H1 (cell line): ENCODE measurements at regions not wholly inside any gene's neighbourhood (a gene's known extent, or its start where the extent isn't known, plus 50 kb on each side); places are given as distances from the start of the nearest gene placed in this dataset.

Source experiments
- CTCF ChIA-PET: fragments of 300-600 bp; sonication (Branson Sonifier 250); formaldehyde crosslinking; loops from one replicate; lab custom pipeline; 2021; ENCODE audit not compliant: partially characterized antibody; lab: Charles Lee
- POLR2A ChIA-PET: fragments of 300-600 bp; sonication (Branson Sonifier 250); formaldehyde crosslinking; loops from one replicate; lab custom pipeline; 2021; ENCODE audit warnings: inconsistent platforms; ENCODE audit not compliant: partially characterized antibody; lab: Charles Lee
- DNase-seq, 2 experiments: peaks; one replicate each; pipeline versions ENCODE4 v3.0.0 to v3.0.0-alpha.2; 2010 to 2022; ENCODE audit warnings: low spot score in 2 of 2, low read depth in 1 of 2, mixed read lengths in 1 of 2
- FAIRE-seq: peaks from 2 replicates; lab custom pipeline; 2011; peaks lifted over from hg19 to GRCh38; lab: Jason Lieb, UNC
- H2AFZ ChIP-seq: 2 replicates; pipeline ENCODE4 v1.8.1; 2012; ENCODE audit warnings: low read length, inconsistent platforms
- H2AK5ac ChIP-seq: 2 replicates; pipeline ENCODE4 v1.6.1; 2013; ENCODE audit warnings: low read depth, low read length
- H2BK120ac ChIP-seq: replicated peaks from 2 replicates; pipeline ENCODE3; 2013; ENCODE audit warnings: low read depth, low read length, inconsistent platforms
- H2BK12ac ChIP-seq: 2 replicates; pipeline ENCODE4 v1.6.1; 2013; ENCODE audit warnings: low read depth, low read length
- H2BK15ac ChIP-seq: 2 replicates; pipeline ENCODE4 v1.6.1; 2013; ENCODE audit warnings: low read length
- H2BK20ac ChIP-seq: 2 replicates; pipeline ENCODE4 v1.6.1; 2013; ENCODE audit warnings: low read length
- H2BK5ac ChIP-seq: 2 replicates; pipeline ENCODE4 v1.6.1; 2013; ENCODE audit warnings: low read depth, low read length
- H3K14ac ChIP-seq: 2 replicates; pipeline ENCODE4 v1.6.1; 2013; ENCODE audit warnings: inconsistent platforms; ENCODE audit not compliant: insufficient read length
- H3K18ac ChIP-seq: 2 replicates; pipeline ENCODE4 v1.6.1; 2013; ENCODE audit warnings: low read length; ENCODE audit errors: extremely low read depth
- H3K23ac ChIP-seq: 2 replicates; pipeline ENCODE4 v1.6.1; 2013; ENCODE audit warnings: inconsistent platforms; ENCODE audit not compliant: insufficient read length
- H3K23me2 ChIP-seq: 2 replicates; pipeline ENCODE4 v1.6.1; 2013; ENCODE audit warnings: low read depth, low read length
- H3K27ac ChIP-seq: 2 replicates; pipeline ENCODE4 v1.6.1; 2011; ENCODE audit warnings: low read depth, low read length, inconsistent platforms
- H3K27me3 ChIP-seq, 4 experiments: replicated peaks in 1 of 4; 1 replicate in 1 of 4; 2 replicates in 3 of 4; pipeline versions ENCODE4 v1.6.1 to v1.8.1; 2011 to 2013; ENCODE audit warnings: low read length in 3 of 4, mild to moderate bottlenecking in 3 of 4, inconsistent platforms in 2 of 4, mixed read lengths in 2 of 4, moderate library complexity in 1 of 4; ENCODE audit not compliant: control insufficient read depth in 3 of 4, insufficient read depth in 3 of 4; ENCODE audit errors: extremely low read depth in 1 of 4
- H3K36me3 ChIP-seq, 4 experiments: 2 replicates each; pipeline versions ENCODE4 v1.6.1 to v1.8.1; 2011 to 2013; ENCODE audit warnings: mild to moderate bottlenecking in 4 of 4, low read length in 3 of 4, moderate library complexity in 2 of 4, control low read depth in 1 of 4, inconsistent platforms in 1 of 4; ENCODE audit not compliant: insufficient read depth in 4 of 4, control insufficient read depth in 2 of 4
- H3K4ac ChIP-seq: replicated peaks from 2 replicates; pipeline ENCODE3; 2013; ENCODE audit warnings: low read length, low read depth, mixed read lengths, inconsistent platforms; ENCODE audit not compliant: insufficient read length
- H3K4me1 ChIP-seq, 4 experiments: replicated peaks in 1 of 4; 1 replicate in 1 of 4; 2 replicates in 3 of 4; pipeline versions ENCODE4 v1.6.1 to v1.8.1; 2011 to 2013; ENCODE audit warnings: low read length in 3 of 4, inconsistent platforms in 2 of 4, mixed read lengths in 1 of 4; ENCODE audit not compliant: insufficient read depth in 4 of 4, control insufficient read depth in 3 of 4
- H3K4me2 ChIP-seq, 2 experiments: 2 replicates each; pipeline versions ENCODE4 v1.6.1 to v1.8.1; 2011 to 2013; ENCODE audit warnings: low read depth in 2 of 2, low read length in 2 of 2, control low read depth in 1 of 2, inconsistent platforms in 1 of 2, mild to moderate bottlenecking in 1 of 2; ENCODE audit not compliant: insufficient read depth in 1 of 2
- H3K4me3 ChIP-seq, 4 experiments: fragments of 200-600, 300-600 bp in 1 of 4; sonication (generic), shearing (Covaris generic), sonication (Bioruptor Twin) in 1 of 4; 2 replicates each; pipeline versions ENCODE4 v1.5.1 to v1.8.1; 2011 to 2016; ENCODE audit warnings: low read length in 4 of 4, low read depth in 3 of 4, control low read depth in 2 of 4, inconsistent platforms in 2 of 4, mild to moderate bottlenecking in 2 of 4, mixed read lengths in 1 of 4, moderate library complexity in 1 of 4; ENCODE audit not compliant: insufficient read depth in 2 of 4; ENCODE audit errors: extremely low read depth in 1 of 4
- H3K56ac ChIP-seq: replicated peaks from 2 replicates; pipeline ENCODE3; 2013; ENCODE audit warnings: low read depth, mild to moderate bottlenecking, mixed read lengths, low read length, inconsistent platforms; ENCODE audit not compliant: insufficient read length
- H3K79me1 ChIP-seq: 2 replicates; pipeline ENCODE4 v1.6.1; 2013; ENCODE audit warnings: low read depth, low read length, control low read depth
- H3K79me2 ChIP-seq, 2 experiments: 2 replicates each; pipeline versions ENCODE4 v1.6.1 to v1.8.1; 2012 to 2013; ENCODE audit warnings: low read length in 2 of 2, mild to moderate bottlenecking in 2 of 2, inconsistent platforms in 1 of 2; ENCODE audit not compliant: insufficient read depth in 2 of 2, control insufficient read depth in 1 of 2
- H3K9ac ChIP-seq, 4 experiments: replicated peaks in 1 of 4; 1 replicate in 1 of 4; 2 replicates in 3 of 4; pipeline versions ENCODE4 v1.6.1 to v1.8.1; 2011 to 2013; ENCODE audit warnings: low read depth in 3 of 4, low read length in 3 of 4, control low read depth in 2 of 4, mild to moderate bottlenecking in 2 of 4, moderate library complexity in 2 of 4, inconsistent platforms in 1 of 4; ENCODE audit errors: extremely low read depth in 1 of 4
- H3K9me3 ChIP-seq, 2 experiments: 2 replicates each; pipeline versions ENCODE4 v1.6.1 to v1.8.1; 2012 to 2013; ENCODE audit warnings: mild to moderate bottlenecking in 2 of 2, moderate library complexity in 2 of 2, control low read depth in 1 of 2, inconsistent platforms in 1 of 2, low read depth in 1 of 2, low read length in 1 of 2, mixed read lengths in 1 of 2; ENCODE audit not compliant: insufficient read depth in 2 of 2
- H4K20me1 ChIP-seq, 2 experiments: replicated peaks in 1 of 2; 2 replicates each; pipeline versions ENCODE3 to v1.8.1; 2011 to 2013; ENCODE audit warnings: inconsistent platforms in 2 of 2, low read length in 2 of 2, mild to moderate bottlenecking in 1 of 2; ENCODE audit not compliant: insufficient read depth in 2 of 2, control insufficient read depth in 1 of 2
- H4K5ac ChIP-seq: 2 replicates; pipeline ENCODE4 v1.6.1; 2013; ENCODE audit warnings: low read length, low read depth, mixed read lengths, inconsistent platforms; ENCODE audit not compliant: insufficient read length
- H4K8ac ChIP-seq: 2 replicates; pipeline ENCODE4 v1.8.0; 2013; ENCODE audit warnings: mild to moderate bottlenecking, moderate library complexity, low read length, inconsistent platforms; ENCODE audit not compliant: insufficient read depth; ENCODE audit errors: extremely low read depth
- H4K91ac ChIP-seq: replicated peaks from 2 replicates; pipeline ENCODE3; 2013; ENCODE audit warnings: low read length, mixed read lengths, inconsistent platforms; ENCODE audit not compliant: insufficient read length
- CEBPB ChIP-seq: IDR thresholded peaks from 2 replicates; pipeline ENCODE4 v1.6.1; 2012; ENCODE audit warnings: low read depth, low read length
- POLR2AphosphoS5 ChIP-seq: IDR thresholded peaks from 2 replicates; pipeline ENCODE4 v1.6.1; 2011; ENCODE audit warnings: low read depth, low read length
- WGBS, 2 experiments: shearing (Covaris generic) in 1 of 2; methylation state at CpG; one replicate each; pipeline versions ENCODE4 v1.1.6 to v1.1.7; 2013 to 2015; ENCODE audit warnings: low lambda C conversion rate in 2 of 2, mixed read lengths in 2 of 2, inconsistent platforms in 1 of 2, low coverage in 1 of 2, missing lambda C conversion rate in 1 of 2; ENCODE audit not compliant: insufficient replicate concordance in 2 of 2, insufficient coverage in 1 of 2, insufficient read length in 1 of 2; ENCODE audit errors: extremely low coverage in 1 of 2, missing lambda C conversion rate in 1 of 2; 5-methylcytosine and 5-hydroxymethylcytosine counted together

GRCh38 chr13:64033921-64034320 is 2618.3 kb upstream of the PCDH20 start:
- Histone ChIP-seq H3K79me2 (no peaks in the 10 kb centered on the region), H2BK120ac (no peak overlapping the region), H3K27ac (no peak overlapping the region), H3K79me1 (no peaks in the 10 kb centered on the region), H3K18ac (no peak overlapping the region), H3K23ac (no peak overlapping the region), H2AK5ac (no peak overlapping the region), H2BK20ac (no peak overlapping the region), H3K36me3 (no peaks in the 10 kb centered on the region), H3K4me1 (no peaks in the 10 kb centered on the region), H3K27me3 (no peaks in the 10 kb centered on the region), H4K5ac (no peak overlapping the region), H4K91ac (no peak overlapping the region), H3K4me2 (no peak overlapping the region), H3K9me3 (no peaks in the 10 kb centered on the region), H3K23me2 (no peaks in the 10 kb centered on the region), H2BK15ac (no peak overlapping the region), H3K56ac (no peak overlapping the region), H3K9ac (no peak overlapping the region), H4K20me1 (no peaks in the 10 kb centered on the region), H2AFZ (no peak overlapping the region; the same call in 1 of the 2 replicates), H4K8ac (no peak overlapping the region), H3K14ac (no peak overlapping the region), H3K4ac (no peak overlapping the region), H2BK12ac (no peak overlapping the region), H3K4me3 (no peak overlapping the region), H2BK5ac (no peak overlapping the region)
- ChIA-PET CTCF (no interaction called here), POLR2A (no interaction called here)
- 95% methylated on average over 1 of the region's 1 CpG; no CpG with 5 or more reads in 1 of the 2 experiments for WGBS, 2 experiments
- DNase-seq (no peak), FAIRE-seq (no peak)
- no peak for TF ChIP-seq POLR2AphosphoS5
- no peak for TF ChIP-seq CEBPB
